Fibroblast of the aortic adventitia (primary cell): ENCODE measurements at regions not wholly inside any gene's neighbourhood (a gene's known extent, or its start where the extent isn't known, plus 50 kb on each side); places are given as distances from the start of the nearest gene placed in this dataset.

Source experiments
- DNase-seq: peaks from one replicate; pipeline ENCODE4 v3.0.0-alpha.2; 2010; ENCODE audit warnings: low read depth
- H3K4me3 ChIP-seq: 2 replicates; pipeline ENCODE4 v1.5.1; 2011; ENCODE audit warnings: low read depth, mild to moderate bottlenecking, control low read depth, low read length, moderate library complexity
- TF ChIP-seq, protein P1 (sequence below): IDR thresholded peaks from 2 replicates; pipeline ENCODE4 v1.5.1; 2011; ENCODE audit warnings: mild to moderate bottlenecking, low read length, control low read depth, inconsistent platforms; ENCODE audit not compliant: insufficient read depth

GRCh38 chr4:153973942-153974341, 185.1 kb upstream of the SFRP2 start:
- DNase-seq: no peak
- TF ChIP-seq, protein P1, sequence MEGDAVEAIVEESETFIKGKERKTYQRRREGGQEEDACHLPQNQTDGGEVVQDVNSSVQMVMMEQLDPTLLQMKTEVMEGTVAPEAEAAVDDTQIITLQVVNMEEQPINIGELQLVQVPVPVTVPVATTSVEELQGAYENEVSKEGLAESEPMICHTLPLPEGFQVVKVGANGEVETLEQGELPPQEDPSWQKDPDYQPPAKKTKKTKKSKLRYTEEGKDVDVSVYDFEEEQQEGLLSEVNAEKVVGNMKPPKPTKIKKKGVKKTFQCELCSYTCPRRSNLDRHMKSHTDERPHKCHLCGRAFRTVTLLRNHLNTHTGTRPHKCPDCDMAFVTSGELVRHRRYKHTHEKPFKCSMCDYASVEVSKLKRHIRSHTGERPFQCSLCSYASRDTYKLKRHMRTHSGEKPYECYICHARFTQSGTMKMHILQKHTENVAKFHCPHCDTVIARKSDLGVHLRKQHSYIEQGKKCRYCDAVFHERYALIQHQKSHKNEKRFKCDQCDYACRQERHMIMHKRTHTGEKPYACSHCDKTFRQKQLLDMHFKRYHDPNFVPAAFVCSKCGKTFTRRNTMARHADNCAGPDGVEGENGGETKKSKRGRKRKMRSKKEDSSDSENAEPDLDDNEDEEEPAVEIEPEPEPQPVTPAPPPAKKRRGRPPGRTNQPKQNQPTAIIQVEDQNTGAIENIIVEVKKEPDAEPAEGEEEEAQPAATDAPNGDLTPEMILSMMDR: no peak
- H3K4me3 ChIP-seq: no peak overlapping the region

GRCh38 chr4:153971899-153972298, 183.0 kb upstream of the SFRP2 start:
- no peak overlapping the region for H3K4me3 ChIP-seq
- TF ChIP-seq, protein P1: no peak
- DNase-seq: no peak

GRCh38 chr4:153970169-153970568, 181.3 kb upstream of the SFRP2 start:
- no peak for DNase-seq
- no peak overlapping the region for H3K4me3 ChIP-seq
- TF ChIP-seq, protein P1: no peak

- no peak for DNase-seq
- TF ChIP-seq, protein P1: no peak
- no peak overlapping the region for H3K4me3 ChIP-seq
These were observed 180.7 kb upstream of the SFRP2 start for GRCh38 chr4:153969542-153969941.

GRCh38 chr4:153966641-153967040, 177.8 kb upstream of the SFRP2 start:
- TF ChIP-seq, protein P1: no peak
- no peak overlapping the region for H3K4me3 ChIP-seq
- DNase-seq: no peak

DNA sequence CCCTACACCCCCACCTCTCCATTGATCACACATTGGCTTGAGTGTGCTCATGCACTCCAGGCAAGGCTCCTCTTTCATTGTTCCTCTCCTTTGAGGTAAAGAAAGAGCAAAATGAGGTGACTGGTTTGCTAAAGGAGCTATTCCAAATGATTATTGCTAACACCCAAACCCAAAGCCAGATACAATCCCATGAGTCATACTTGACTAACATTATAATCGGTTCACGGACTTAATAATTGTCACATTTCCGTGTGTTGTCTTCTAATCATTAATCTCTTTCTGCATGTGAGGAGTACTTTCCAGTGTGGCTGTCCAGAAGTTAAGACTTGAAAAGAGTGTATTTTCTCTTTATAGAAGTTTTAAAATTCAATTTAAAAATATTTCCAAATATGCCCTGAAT, 174.3 kb upstream of the SFRP2 start:
- no peak for DNase-seq
- TF ChIP-seq, protein P1: no peak
- no peak overlapping the region for H3K4me3 ChIP-seq

DNA sequence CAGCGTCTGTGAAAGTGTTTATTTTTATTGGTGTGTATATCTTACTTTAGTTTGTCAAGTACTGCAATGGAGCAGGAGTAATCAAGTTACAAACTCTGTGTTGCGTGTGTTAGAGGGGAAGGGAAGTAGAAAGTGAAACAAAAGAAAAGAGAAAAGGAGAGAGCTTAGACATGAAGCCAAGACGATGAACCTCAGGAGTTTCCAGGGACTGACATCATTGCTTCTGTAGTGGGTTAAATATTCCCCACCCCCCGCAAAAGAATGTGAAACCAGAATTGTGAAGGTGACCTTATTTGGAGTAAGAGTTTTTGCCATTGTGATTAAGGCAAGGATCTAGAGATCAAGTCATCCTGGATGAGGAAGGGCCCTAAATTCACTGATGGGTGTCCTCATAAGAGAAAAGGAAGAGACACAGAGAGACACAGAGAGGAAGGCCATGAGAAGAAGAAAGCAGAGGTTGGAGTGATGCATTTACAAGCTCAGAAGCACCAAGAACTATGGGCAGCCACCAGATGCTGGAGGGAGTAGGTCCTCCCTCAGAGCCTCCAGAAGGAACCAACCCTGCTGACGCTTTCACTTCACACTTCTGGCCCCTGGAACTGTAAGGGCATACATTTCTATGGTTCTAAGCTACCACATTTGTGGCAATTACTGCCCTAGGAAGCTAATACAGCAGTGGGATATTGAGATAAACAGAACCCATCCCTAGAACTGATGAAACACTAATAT, 173.6 kb upstream of the SFRP2 start:
- DNase-seq: no peak
- no peak overlapping the region for H3K4me3 ChIP-seq
- TF ChIP-seq, protein P1: no peak
